Neural cell (in vitro differentiated cells): ENCODE measurements at regions not wholly inside any gene's neighbourhood (a gene's known extent, or its start where the extent isn't known, plus 50 kb on each side); places are given as distances from the start of the nearest gene placed in this dataset.

Experiments
- H2AFZ ChIP-seq: fragments of 200-600, 300-800 bp; sonication (generic), shearing (Covaris generic); 2 replicates; pipeline ENCODE4 v1.6.0; 2014; ENCODE audit warnings: low read depth, mild to moderate bottlenecking, antibody characterized with exemption, low read length, moderate library complexity
- H3F3A ChIP-seq: fragments of 200-600 bp; shearing (Covaris generic); 2 replicates; pipeline ENCODE4 v1.6.1; 2016; ENCODE audit warnings: mild to moderate bottlenecking, moderate library complexity, mixed read lengths, antibody characterized with exemption, low read length; ENCODE audit not compliant: insufficient read depth, poor library complexity, severe bottlenecking
- H3K27ac ChIP-seq: fragments of 200-600, 300-800 bp; sonication (generic), shearing (Covaris generic); 2 replicates; pipeline ENCODE4 v1.5.1; 2014; ENCODE audit warnings: mild to moderate bottlenecking, low read length, moderate library complexity
- H3K27me3 ChIP-seq: fragments of 300-800, 200-600 bp; sonication (generic), shearing (Covaris generic); 2 replicates; pipeline ENCODE4 v1.6.0; 2014; ENCODE audit warnings: mild to moderate bottlenecking, low read depth, low read length, moderate library complexity; ENCODE audit not compliant: insufficient read depth
- H3K36me3 ChIP-seq: fragments of 300-800, 200-600 bp; sonication (generic), shearing (Covaris generic); 2 replicates; pipeline ENCODE4 v1.5.1; 2014; ENCODE audit warnings: mild to moderate bottlenecking, antibody characterized with exemption, low read length, moderate library complexity; ENCODE audit not compliant: insufficient read depth
- H3K4me2 ChIP-seq: fragments of 300-800, 200-600 bp; sonication (generic), shearing (Covaris generic); 2 replicates; pipeline ENCODE4 v1.6.0; 2014; ENCODE audit warnings: mild to moderate bottlenecking, low read length
- H3K4me3 ChIP-seq: fragments of 300-800, 200-600 bp; sonication (generic), shearing (Covaris generic); 2 replicates; pipeline ENCODE4 v1.5.1; 2014; ENCODE audit warnings: mild to moderate bottlenecking, low read length, moderate library complexity
- H3K79me2 ChIP-seq: fragments of 200-600 bp; shearing (Covaris generic); replicated peaks from 2 replicates; pipeline ENCODE4 v1.6.0; 2014; ENCODE audit warnings: mild to moderate bottlenecking, low read length, moderate library complexity; ENCODE audit not compliant: insufficient read depth
- H3K9ac ChIP-seq: fragments of 300-800, 200-600 bp; sonication (generic), shearing (Covaris generic); 2 replicates; pipeline ENCODE4 v1.6.1; 2016; ENCODE audit warnings: mild to moderate bottlenecking, low read length, mixed read lengths
- H3K9me2 ChIP-seq: fragments of 200-600 bp; shearing (Covaris generic); 2 replicates; pipeline ENCODE4 v1.6.1; 2016; ENCODE audit warnings: mild to moderate bottlenecking, low read length, mixed read lengths; ENCODE audit not compliant: insufficient read depth
- H3K9me3 ChIP-seq: fragments of 200-600, 300-800 bp; sonication (generic), shearing (Covaris generic); 2 replicates; pipeline ENCODE4 v1.6.1; 2016; ENCODE audit warnings: mild to moderate bottlenecking, mixed run types, low read length, moderate library complexity, mixed read lengths
- H4K20me1 ChIP-seq: fragments of 200-600 bp; shearing (Covaris generic); 2 replicates; pipeline ENCODE4 v1.6.1; 2016; ENCODE audit warnings: mild to moderate bottlenecking, mixed run types; ENCODE audit not compliant: insufficient read depth
- EP300 ChIP-seq: fragments of 450-650 bp; conservative IDR thresholded peaks from 2 replicates; pipeline ENCODE4 v1.6.1; 2014; ENCODE audit warnings: antibody characterized with exemption, mild to moderate bottlenecking, moderate library complexity; ENCODE audit not compliant: poor library complexity, severe bottlenecking
- MXI1 ChIP-seq: fragments of 450-650 bp; conservative IDR thresholded peaks from 2 replicates; pipeline ENCODE4 v1.6.1; 2014; ENCODE audit warnings: antibody characterized with exemption, mild to moderate bottlenecking; ENCODE audit not compliant: poor library complexity, severe bottlenecking
- POLR2AphosphoS5 ChIP-seq: IDR thresholded peaks from 2 replicates; pipeline ENCODE4 v1.6.1; 2012
- RAD21 ChIP-seq: fragments of 450-650 bp; conservative IDR thresholded peaks from 2 replicates; pipeline ENCODE4 v1.6.1; 2014; ENCODE audit warnings: antibody characterized with exemption, mild to moderate bottlenecking, moderate library complexity
- TAF1 ChIP-seq: IDR thresholded peaks from 2 replicates; pipeline ENCODE4 v1.6.1; 2012; ENCODE audit warnings: low read depth
- TF ChIP-seq, protein P1 (sequence below): fragments of 450-650 bp; IDR thresholded peaks from 2 replicates; pipeline ENCODE4 v1.5.1; 2014; ENCODE audit warnings: antibody characterized with exemption, mild to moderate bottlenecking, moderate library complexity; ENCODE audit not compliant: poor library complexity, severe bottlenecking
- TF ChIP-seq, protein P2 (sequence below): IDR thresholded peaks from 2 replicates; pipeline ENCODE4 v1.6.1; 2012; ENCODE audit warnings: borderline replicate concordance

DNA sequence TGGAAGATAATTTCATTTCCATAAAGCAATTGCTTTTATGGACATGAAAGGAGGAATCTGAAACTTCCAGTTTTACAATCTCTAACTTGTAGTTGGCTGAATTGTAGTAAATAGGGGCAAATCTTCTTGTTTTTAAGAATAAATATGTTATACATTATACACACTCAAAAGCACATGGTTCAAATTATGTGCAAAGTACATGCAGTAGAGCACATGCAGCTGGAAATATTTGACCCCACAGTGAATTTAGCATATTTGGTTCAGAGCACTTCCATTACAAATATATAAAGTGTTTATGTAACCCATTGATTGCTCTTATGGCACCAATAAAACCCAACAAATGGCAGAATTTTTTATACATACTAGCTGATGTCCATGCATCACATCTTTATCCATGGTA is 180.5 kb downstream of the IRS2 start:
- TF ChIP-seq EP300 (no peak), RAD21 (no peak)
- TF ChIP-seq, protein P1, sequence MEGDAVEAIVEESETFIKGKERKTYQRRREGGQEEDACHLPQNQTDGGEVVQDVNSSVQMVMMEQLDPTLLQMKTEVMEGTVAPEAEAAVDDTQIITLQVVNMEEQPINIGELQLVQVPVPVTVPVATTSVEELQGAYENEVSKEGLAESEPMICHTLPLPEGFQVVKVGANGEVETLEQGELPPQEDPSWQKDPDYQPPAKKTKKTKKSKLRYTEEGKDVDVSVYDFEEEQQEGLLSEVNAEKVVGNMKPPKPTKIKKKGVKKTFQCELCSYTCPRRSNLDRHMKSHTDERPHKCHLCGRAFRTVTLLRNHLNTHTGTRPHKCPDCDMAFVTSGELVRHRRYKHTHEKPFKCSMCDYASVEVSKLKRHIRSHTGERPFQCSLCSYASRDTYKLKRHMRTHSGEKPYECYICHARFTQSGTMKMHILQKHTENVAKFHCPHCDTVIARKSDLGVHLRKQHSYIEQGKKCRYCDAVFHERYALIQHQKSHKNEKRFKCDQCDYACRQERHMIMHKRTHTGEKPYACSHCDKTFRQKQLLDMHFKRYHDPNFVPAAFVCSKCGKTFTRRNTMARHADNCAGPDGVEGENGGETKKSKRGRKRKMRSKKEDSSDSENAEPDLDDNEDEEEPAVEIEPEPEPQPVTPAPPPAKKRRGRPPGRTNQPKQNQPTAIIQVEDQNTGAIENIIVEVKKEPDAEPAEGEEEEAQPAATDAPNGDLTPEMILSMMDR, result no peak
- no peaks in the 10 kb centered on the region for H3K9me2 ChIP-seq

DNA sequence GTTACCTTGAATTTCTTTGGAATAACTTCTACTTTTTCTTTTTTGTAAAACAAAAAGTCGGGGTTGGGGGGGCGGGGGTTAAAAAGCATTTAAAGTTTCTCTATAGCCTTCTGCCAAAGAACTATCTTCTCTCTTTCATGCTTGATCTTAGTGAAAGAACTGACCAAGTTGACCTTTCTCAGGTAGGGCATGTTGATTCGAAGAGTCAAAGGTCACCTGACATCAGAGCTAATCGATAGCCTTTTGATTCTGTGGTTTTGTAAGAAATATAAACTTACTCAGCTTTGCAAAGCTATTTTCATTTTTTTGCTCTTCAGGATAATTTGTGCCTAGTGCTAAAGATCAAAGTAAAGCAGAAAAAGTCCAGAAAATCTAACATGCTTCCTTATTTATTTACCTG is 181.5 kb downstream of the IRS2 start:
- TF ChIP-seq RAD21, result no peak
- H3F3A ChIP-seq, result no peaks in the 10 kb centered on the region
- H2AFZ ChIP-seq, result no peak overlapping the region
- no peaks in the 10 kb centered on the region for H3K9me2 ChIP-seq
- H3K4me2 ChIP-seq, result no peak overlapping the region
- H3K9me3 ChIP-seq, result no peaks in the 10 kb centered on the region
- no peak overlapping the region for H3K4me3 ChIP-seq
- no peak overlapping the region for H3K9ac ChIP-seq
- no peaks in the 10 kb centered on the region for H3K36me3 ChIP-seq
- H3K27ac ChIP-seq, result no peak overlapping the region
- H3K79me2 ChIP-seq, result no peaks in the 10 kb centered on the region
- H3K27me3 ChIP-seq, result no peaks in the 10 kb centered on the region
- no peaks in the 10 kb centered on the region for H4K20me1 ChIP-seq

More for the DNA sequence above, 180.5 kb downstream of the IRS2 start:
- H3K9ac ChIP-seq, result no peak overlapping the region
- no peaks in the 10 kb centered on the region for H3K36me3 ChIP-seq
- no peaks in the 10 kb centered on the region for H3K79me2 ChIP-seq
- no peaks in the 10 kb centered on the region for H3K27me3 ChIP-seq
- no peak overlapping the region for H2AFZ ChIP-seq
- H3K4me2 ChIP-seq, result no peak overlapping the region
- H3F3A ChIP-seq, result no peaks in the 10 kb centered on the region
- H3K27ac ChIP-seq, result no peak overlapping the region
- no peak overlapping the region for H3K4me3 ChIP-seq
- no peaks in the 10 kb centered on the region for H4K20me1 ChIP-seq
- no peaks in the 10 kb centered on the region for H3K9me3 ChIP-seq

DNA sequence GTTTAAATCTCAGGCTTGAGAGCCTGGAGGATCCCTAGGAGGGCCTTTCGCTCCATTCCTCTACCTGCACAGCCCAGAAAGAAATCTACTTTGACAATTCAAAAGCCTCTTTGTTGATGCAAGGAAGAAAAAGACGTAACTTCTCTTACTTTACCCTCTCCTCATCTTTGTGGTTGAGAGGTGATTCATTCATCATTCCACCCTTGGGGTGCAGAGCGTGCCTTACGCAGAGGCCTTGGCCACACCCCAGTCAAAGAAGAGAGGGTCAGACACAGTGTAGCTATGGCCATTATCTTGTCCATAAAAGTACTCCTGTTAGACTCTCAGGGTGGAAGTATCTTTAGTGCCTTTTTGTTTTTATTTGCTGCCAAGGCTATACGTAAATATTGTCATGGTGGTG is 184.0 kb downstream of the IRS2 start:
- Histone ChIP-seq H3F3A (no peaks in the 10 kb centered on the region), H3K9me3 (no peaks in the 10 kb centered on the region), H3K4me2 (no peak overlapping the region), H3K27me3 (no peaks in the 10 kb centered on the region), H3K4me3 (no peak overlapping the region), H3K9ac (no peak overlapping the region), H3K9me2 (no peaks in the 10 kb centered on the region), H4K20me1 (no peaks in the 10 kb centered on the region), H2AFZ (no peak overlapping the region), H3K27ac (no peak overlapping the region), H3K79me2 (no peaks in the 10 kb centered on the region), H3K36me3 (no peaks in the 10 kb centered on the region)
- TF ChIP-seq, protein P2, sequence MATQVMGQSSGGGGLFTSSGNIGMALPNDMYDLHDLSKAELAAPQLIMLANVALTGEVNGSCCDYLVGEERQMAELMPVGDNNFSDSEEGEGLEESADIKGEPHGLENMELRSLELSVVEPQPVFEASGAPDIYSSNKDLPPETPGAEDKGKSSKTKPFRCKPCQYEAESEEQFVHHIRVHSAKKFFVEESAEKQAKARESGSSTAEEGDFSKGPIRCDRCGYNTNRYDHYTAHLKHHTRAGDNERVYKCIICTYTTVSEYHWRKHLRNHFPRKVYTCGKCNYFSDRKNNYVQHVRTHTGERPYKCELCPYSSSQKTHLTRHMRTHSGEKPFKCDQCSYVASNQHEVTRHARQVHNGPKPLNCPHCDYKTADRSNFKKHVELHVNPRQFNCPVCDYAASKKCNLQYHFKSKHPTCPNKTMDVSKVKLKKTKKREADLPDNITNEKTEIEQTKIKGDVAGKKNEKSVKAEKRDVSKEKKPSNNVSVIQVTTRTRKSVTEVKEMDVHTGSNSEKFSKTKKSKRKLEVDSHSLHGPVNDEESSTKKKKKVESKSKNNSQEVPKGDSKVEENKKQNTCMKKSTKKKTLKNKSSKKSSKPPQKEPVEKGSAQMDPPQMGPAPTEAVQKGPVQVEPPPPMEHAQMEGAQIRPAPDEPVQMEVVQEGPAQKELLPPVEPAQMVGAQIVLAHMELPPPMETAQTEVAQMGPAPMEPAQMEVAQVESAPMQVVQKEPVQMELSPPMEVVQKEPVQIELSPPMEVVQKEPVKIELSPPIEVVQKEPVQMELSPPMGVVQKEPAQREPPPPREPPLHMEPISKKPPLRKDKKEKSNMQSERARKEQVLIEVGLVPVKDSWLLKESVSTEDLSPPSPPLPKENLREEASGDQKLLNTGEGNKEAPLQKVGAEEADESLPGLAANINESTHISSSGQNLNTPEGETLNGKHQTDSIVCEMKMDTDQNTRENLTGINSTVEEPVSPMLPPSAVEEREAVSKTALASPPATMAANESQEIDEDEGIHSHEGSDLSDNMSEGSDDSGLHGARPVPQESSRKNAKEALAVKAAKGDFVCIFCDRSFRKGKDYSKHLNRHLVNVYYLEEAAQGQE, result no peak
- TF ChIP-seq RAD21 (no peak), TAF1 (no peak), MXI1 (no peak), POLR2AphosphoS5 (no peak)
- TF ChIP-seq, protein P1, result no peak
